SK-N-SH (cell line): ENCODE measurements at regions not wholly inside any gene's neighbourhood (a gene's known extent, or its start where the extent isn't known, plus 50 kb on each side); places are given as distances from the start of the nearest gene placed in this dataset.
A peak's percentile ranks its signal among the peaks of the same experiment; 100 is the strongest.

Experiments used
- CTCF ChIA-PET: fragments of 300-600, 350-600 bp; formaldehyde crosslinking; extraction: SDS; loops from one replicate; lab custom pipeline; 2021; lab: Yijun Ruan, JAX
- POLR2A ChIA-PET: fragments of 350-600 bp; sonication (Branson Sonifier 250); formaldehyde crosslinking; extraction: SDS; loops from one replicate; lab custom pipeline; 2020; ENCODE audit warnings: antibody characterized with exemption, inconsistent platforms; lab: Yijun Ruan, JAX
- DNase-seq: peaks from one replicate; pipeline ENCODE4 v3.0.0; 2012
- H2AFZ ChIP-seq: fragments of 200-600 bp; sonication (generic); 2 replicates; pipeline ENCODE4 v1.8.1; 2016; ENCODE audit warnings: antibody characterized with exemption, mild to moderate bottlenecking, low read depth
- H3F3A ChIP-seq: fragments of 200-600 bp; sonication (generic); replicated peaks from 2 replicates; pipeline ENCODE3; 2016; ENCODE audit warnings: antibody characterized with exemption, mild to moderate bottlenecking; ENCODE audit not compliant: insufficient read depth
- H3K27ac ChIP-seq, 2 experiments: fragments of 200-500 bp in 1 of 2; fragments of 200-600 bp in 1 of 2; sonication (Bioruptor generic) in 1 of 2; sonication (generic), shearing (Covaris generic) in 1 of 2; 2 replicates each; pipeline versions ENCODE4 v1.5.1 to v1.6.1; 2014 to 2016; ENCODE audit warnings: low read depth in 2 of 2, inconsistent platforms in 1 of 2, low read length in 1 of 2, mild to moderate bottlenecking in 1 of 2, mixed read lengths in 1 of 2
- H3K27me3 ChIP-seq: fragments of 200-600 bp; sonication (generic), shearing (Covaris generic); 2 replicates; pipeline ENCODE4 v1.6.1; 2016; ENCODE audit warnings: mixed run types; ENCODE audit not compliant: insufficient read depth
- H3K36me3 ChIP-seq, 2 experiments: fragments of 200-500 bp in 1 of 2; fragments of 200-600 bp in 1 of 2; sonication (Bioruptor generic) in 1 of 2; sonication (generic) in 1 of 2; replicated peaks in 1 of 2; 2 replicates each; pipeline versions ENCODE3 to v1.5.1; 2014 to 2016; ENCODE audit warnings: low read length in 1 of 2, mild to moderate bottlenecking in 1 of 2; ENCODE audit not compliant: insufficient read depth in 2 of 2, control insufficient read depth in 1 of 2
- H3K4me1 ChIP-seq, 2 experiments: fragments of 200-500 bp in 1 of 2; fragments of 200-600 bp in 1 of 2; sonication (Bioruptor generic) in 1 of 2; sonication (generic), shearing (Covaris generic) in 1 of 2; 2 replicates each; pipeline versions ENCODE4 v1.5.1 to v1.6.1; 2014 to 2016; ENCODE audit warnings: low read depth in 1 of 2, low read length in 1 of 2, mixed run types in 1 of 2; ENCODE audit not compliant: insufficient read depth in 2 of 2, control insufficient read depth in 1 of 2
- H3K4me2 ChIP-seq: fragments of 200-600 bp; sonication (generic), shearing (Covaris generic); 2 replicates; pipeline ENCODE4 v1.6.1; 2017; ENCODE audit warnings: mixed run types
- H3K4me3 ChIP-seq, 2 experiments: fragments of 200-500 bp in 1 of 2; fragments of 200-600 bp in 1 of 2; sonication (Bioruptor generic) in 1 of 2; sonication (generic), shearing (Covaris generic) in 1 of 2; 2 replicates each; pipeline versions ENCODE4 v1.5.1 to v1.8.1; 2014 to 2016; ENCODE audit warnings: low read depth in 2 of 2, inconsistent platforms in 1 of 2, low read length in 1 of 2, mild to moderate bottlenecking in 1 of 2, mixed read lengths in 1 of 2, moderate library complexity in 1 of 2
- H3K79me2 ChIP-seq: fragments of 200-600 bp; sonication (generic); 2 replicates; pipeline ENCODE4 v1.8.1; 2017; ENCODE audit warnings: mild to moderate bottlenecking; ENCODE audit not compliant: insufficient read depth
- H3K9ac ChIP-seq: fragments of 200-600 bp; sonication (generic); 2 replicates; pipeline ENCODE4 v1.6.1; 2017; ENCODE audit warnings: mixed run types
- H3K9me2 ChIP-seq: fragments of 200-600 bp; sonication (generic); 2 replicates; pipeline ENCODE4 v1.6.1; 2017; ENCODE audit warnings: mixed run types
- H3K9me3 ChIP-seq: fragments of 200-600 bp; sonication (generic); 2 replicates; pipeline ENCODE4 v1.6.1; 2017; ENCODE audit warnings: mixed run types, mild to moderate bottlenecking, moderate library complexity
- H4K20me1 ChIP-seq: fragments of 200-600 bp; sonication (generic); 2 replicates; pipeline ENCODE4 v1.6.1; 2017; ENCODE audit warnings: mild to moderate bottlenecking, mixed run types; ENCODE audit not compliant: insufficient read depth
- EP300 ChIP-seq, 2 experiments: IDR thresholded peaks; 2 replicates each; pipeline versions ENCODE4 v1.4.0 to v1.6.1; 2012; ENCODE audit warnings: borderline replicate concordance in 1 of 2, low read depth in 1 of 2, low read length in 1 of 2
- FOXJ3 ChIP-seq: sonication (generic); formaldehyde crosslinking; IDR thresholded peaks from 2 replicates; pipeline ENCODE4 v1.5.1; 2020; ENCODE audit warnings: mild to moderate bottlenecking, missing genetic modification reagents
- FOXM1 ChIP-seq: IDR thresholded peaks from 2 replicates; pipeline ENCODE4 v1.4.0; 2012; ENCODE audit warnings: low read depth, mild to moderate bottlenecking
- PBX3 ChIP-seq: IDR thresholded peaks from 2 replicates; pipeline ENCODE4; 2012
- RAD21 ChIP-seq: IDR thresholded peaks from 2 replicates; pipeline ENCODE4 v1.6.1; 2012; ENCODE audit warnings: mild to moderate bottlenecking, low read length
- REST ChIP-seq: IDR thresholded peaks from 2 replicates; pipeline ENCODE4 v1.6.1; 2012; ENCODE audit warnings: mild to moderate bottlenecking, low read depth, low read length, moderate library complexity
- SIN3A ChIP-seq: IDR thresholded peaks from 2 replicates; pipeline ENCODE4 v1.6.1; 2012; ENCODE audit warnings: low read depth, mild to moderate bottlenecking, low read length, moderate library complexity, borderline replicate concordance
- TEAD4 ChIP-seq: IDR thresholded peaks from 2 replicates; pipeline ENCODE4 v1.4.0; 2012; ENCODE audit warnings: mild to moderate bottlenecking, borderline replicate concordance; ENCODE audit not compliant: insufficient read depth
- USF2 ChIP-seq: fragments of 150-350 bp; IDR thresholded peaks from 2 replicates; pipeline ENCODE4 v1.6.1; 2017; ENCODE audit warnings: antibody characterized with exemption, low read length, low read depth, borderline replicate concordance
- YY1 ChIP-seq: IDR thresholded peaks from 2 replicates; pipeline ENCODE4 v1.4.0; 2012; ENCODE audit warnings: low read depth, mild to moderate bottlenecking
- WGBS: methylation state at CpG from one replicate; pipeline ENCODE4 v1.1.6; 2017; ENCODE audit warnings: low lambda C conversion rate; 5-methylcytosine and 5-hydroxymethylcytosine counted together
- TF ChIP-seq, protein P1 (sequence below): IDR thresholded peaks from 2 replicates; pipeline ENCODE4 v1.4.0; 2012; ENCODE audit warnings: low read depth, borderline replicate concordance

- peak; percentile 16 for DNase-seq
- TF ChIP-seq TEAD4 (no peak), RAD21 (no peak), USF2 (no peak)
- Histone ChIP-seq H3K27me3 (no peaks in the 10 kb centered on the region), H2AFZ (no peak overlapping the region; the same call in 1 of the 2 replicates), H3K79me2 (no peaks in the 10 kb centered on the region), H3K4me3 (no peak overlapping the region), H3K9me2 (no peaks in the 10 kb centered on the region), H3K4me1 (peaks cover 10 to 15% of the 10 kb centered on the region in 2 experiments), H4K20me1 (no peaks in the 10 kb centered on the region), H3K27ac (no peak overlapping the region; a peak in 1 of 4 replicates), H3K4me2 (no peak overlapping the region), H3K9ac (no peak overlapping the region), H3F3A (no peaks in the 10 kb centered on the region), H3K36me3 (no peaks in the 10 kb centered on the region), H3K9me3 (no peaks in the 10 kb centered on the region)
- POLR2A ChIA-PET, result no interaction called here
- CTCF ChIA-PET, result interaction anchor here (1.0 to 1.3 kb wide), 2 partner anchors 74 to 217 kb away, joined by 3 to 4 read pairs; no protein-coding TSS in a partner anchor
Measured at GRCh38 chr2:224211181-224211480, 172.0 kb upstream of the SERPINE2 start.

- no peaks in the 10 kb centered on the region for H3K79me2 ChIP-seq
- no peak for DNase-seq
- H3K27ac ChIP-seq, result no peak overlapping the region; a peak in 1 of 4 replicates
- H2AFZ ChIP-seq, result no peak overlapping the region; the same call in 1 of the 2 replicates
- no peak overlapping the region for H3K4me2 ChIP-seq
- peaks cover 10 to 15% of the 10 kb centered on the region in 2 experiments for H3K4me1 ChIP-seq
- no peak overlapping the region for H3K4me3 ChIP-seq
- H3K9ac ChIP-seq, result no peak overlapping the region
- H3K9me2 ChIP-seq, result no peaks in the 10 kb centered on the region
- ChIA-PET CTCF (interaction anchor here (1.0 to 1.3 kb wide), 2 partner anchors 74 to 217 kb away, joined by 3 to 4 read pairs; no protein-coding TSS in a partner anchor), POLR2A (no interaction called here)
- no peaks in the 10 kb centered on the region for H3F3A ChIP-seq
- no peaks in the 10 kb centered on the region for H3K27me3 ChIP-seq
- H3K9me3 ChIP-seq, result no peaks in the 10 kb centered on the region
- no peaks in the 10 kb centered on the region for H3K36me3 ChIP-seq
- 93% methylated on average over 5 of the region's 6 CpGs for WGBS
- TF ChIP-seq PBX3, result peak; percentile 16; the same call in 1 of the 2 replicates
- TF ChIP-seq YY1, result no peak
- no peaks in the 10 kb centered on the region for H4K20me1 ChIP-seq
Measured at GRCh38 chr2:224210286-224211180, 171.4 kb upstream of the SERPINE2 start.

DNA sequence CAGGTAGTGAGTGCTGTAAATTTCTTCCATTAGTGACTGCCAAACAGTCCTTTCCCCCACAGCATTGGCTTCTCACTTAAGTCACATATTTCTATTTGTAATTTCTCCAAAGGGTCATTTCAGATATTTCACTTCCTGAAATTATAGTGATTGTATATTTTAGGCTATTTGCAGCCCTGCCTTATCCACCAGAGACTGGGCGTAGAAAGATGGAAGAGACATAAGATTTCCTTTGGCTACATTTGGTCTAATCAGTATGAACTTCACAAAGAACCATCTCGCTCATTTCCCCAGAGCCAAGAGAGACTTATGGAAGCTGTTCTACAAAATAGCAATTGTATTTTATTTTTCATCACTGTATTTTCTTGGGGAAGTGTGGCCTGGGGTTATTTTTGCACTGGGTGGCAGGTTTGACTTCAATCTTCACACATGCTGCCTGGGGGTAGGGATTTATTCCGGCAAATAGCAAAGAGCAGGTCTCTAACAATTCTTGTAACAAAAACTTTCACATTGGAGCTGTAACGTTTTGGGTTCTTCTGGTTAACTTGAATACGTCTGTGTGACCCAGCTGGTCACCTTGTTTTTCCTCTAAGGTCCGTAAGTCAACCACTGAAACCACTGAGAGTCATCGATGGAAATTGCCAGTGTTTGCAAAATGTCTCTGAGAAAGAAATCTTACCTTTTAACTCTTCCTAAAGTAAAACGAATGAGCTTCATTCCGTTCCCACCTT lies 170.6 kb upstream of the SERPINE2 start:
- Histone ChIP-seq H3K79me2 (no peaks in the 10 kb centered on the region), H3K4me2 (no peak overlapping the region)
- 92% methylated on average over 9 of the region's 9 CpGs for WGBS
- TF ChIP-seq FOXM1, result no peak
- TF ChIP-seq, protein P1, sequence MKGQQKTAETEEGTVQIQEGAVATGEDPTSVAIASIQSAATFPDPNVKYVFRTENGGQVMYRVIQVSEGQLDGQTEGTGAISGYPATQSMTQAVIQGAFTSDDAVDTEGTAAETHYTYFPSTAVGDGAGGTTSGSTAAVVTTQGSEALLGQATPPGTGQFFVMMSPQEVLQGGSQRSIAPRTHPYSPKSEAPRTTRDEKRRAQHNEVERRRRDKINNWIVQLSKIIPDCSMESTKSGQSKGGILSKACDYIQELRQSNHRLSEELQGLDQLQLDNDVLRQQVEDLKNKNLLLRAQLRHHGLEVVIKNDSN, result no peak
- no peak for TF ChIP-seq EP300 (IDR thresholded peaks at IDR 0.05; ENCODE audit: borderline replicate concordance in 1 of 2, low read depth in 1 of 2, low read length in 1 of 2)
- no peak for TF ChIP-seq FOXJ3
- no peak for TF ChIP-seq SIN3A
- TF ChIP-seq REST, result no peak
- TF ChIP-seq, all 33 proteins: peak for 0
- H3K9me2 ChIP-seq, result no peaks in the 10 kb centered on the region
- no peaks in the 10 kb centered on the region for H4K20me1 ChIP-seq
- no peak for DNase-seq
- CTCF ChIA-PET, result no interaction called here
- H3K4me1 ChIP-seq, result peaks cover 10 to 15% of the 10 kb centered on the region in 2 experiments
- POLR2A ChIA-PET, result no interaction called here
- no peak overlapping the region for H3K9ac ChIP-seq
- no peak overlapping the region for H3K27ac ChIP-seq
- H3K36me3 ChIP-seq, result no peaks in the 10 kb centered on the region
- no peaks in the 10 kb centered on the region for H3K9me3 ChIP-seq
- no peak overlapping the region for H2AFZ ChIP-seq
- H3F3A ChIP-seq, result no peaks in the 10 kb centered on the region
- H3K4me3 ChIP-seq, result no peak overlapping the region
- H3K27me3 ChIP-seq, result no peaks in the 10 kb centered on the region
